Fibroblast of skin of right biceps (primary cell): ENCODE measurements at regions not wholly inside any gene's neighbourhood (a gene's known extent, or its start where the extent isn't known, plus 50 kb on each side); places are given as distances from the start of the nearest gene placed in this dataset.

Source experiments
- DNase-seq: peaks from one replicate; pipeline ENCODE4 v3.0.0-alpha.2; 2013

GRCh38 chr3:40705663-40706062 is 180.9 kb downstream of the ZNF621 start:
- no peak for DNase-seq

GRCh38 chr3:40713306-40713705 is 188.5 kb downstream of the ZNF621 start:
- no peak for DNase-seq

GRCh38 chr3:40713795-40714194 is 189.0 kb downstream of the ZNF621 start:
- DNase-seq = no peak

- DNase-seq = no peak
Measured at GRCh38 chr3:40714771-40715345, 190.1 kb downstream of the ZNF621 start.

- no peak for DNase-seq
Measured at GRCh38 chr3:40715551-40715950, 190.8 kb downstream of the ZNF621 start.

GRCh38 chr3:40717471-40717870 is 192.7 kb downstream of the ZNF621 start:
- DNase-seq = no peak

GRCh38 chr3:40718209-40718608 is 193.4 kb downstream of the ZNF621 start:
- no peak for DNase-seq

- no peak for DNase-seq
Measured at GRCh38 chr3:40718681-40719080, 193.9 kb downstream of the ZNF621 start.

- DNase-seq = peak; percentile 3
Measured at GRCh38 chr3:40719660-40720287, 195.0 kb downstream of the ZNF621 start.

- DNase-seq = no peak
Measured at GRCh38 chr3:40720341-40720740, 195.6 kb downstream of the ZNF621 start.

GRCh38 chr3:40720863-40721262 is 196.1 kb downstream of the ZNF621 start:
- DNase-seq = no peak

GRCh38 chr3:40723083-40723660 is 198.4 kb downstream of the ZNF621 start:
- no peak for DNase-seq

GRCh38 chr3:40725031-40725430 is 200.3 kb downstream of the ZNF621 start:
- no peak for DNase-seq

GRCh38 chr3:40731445-40731844 is 206.7 kb downstream of the ZNF621 start:
- no peak for DNase-seq

- DNase-seq = no peak
Measured at GRCh38 chr3:40736943-40737342, 212.2 kb downstream of the ZNF621 start.

- no peak for DNase-seq
Measured at GRCh38 chr3:40737343-40737742, 212.6 kb downstream of the ZNF621 start.

GRCh38 chr3:40739971-40740370 is 215.2 kb downstream of the ZNF621 start:
- no peak for DNase-seq

- no peak for DNase-seq
Measured at GRCh38 chr3:40741729-40742128, 217.0 kb downstream of the ZNF621 start.

- DNase-seq = no peak
Measured at GRCh38 chr3:40745381-40746106, 220.8 kb downstream of the ZNF621 start.

GRCh38 chr3:40751666-40752065 is 226.9 kb downstream of the ZNF621 start:
- no peak for DNase-seq

GRCh38 chr3:40752492-40752891 is 227.7 kb downstream of the ZNF621 start:
- no peak for DNase-seq

GRCh38 chr3:40753291-40753770 is 228.6 kb downstream of the ZNF621 start:
- DNase-seq = no peak

GRCh38 chr3:40753951-40754350 is 229.2 kb downstream of the ZNF621 start:
- DNase-seq = no peak

GRCh38 chr3:40754994-40755393 is 230.2 kb downstream of the ZNF621 start:
- no peak for DNase-seq
